GM18951 (cell line): ENCODE measurements at regions not wholly inside any gene's neighbourhood (a gene's known extent, or its start where the extent isn't known, plus 50 kb on each side); places are given as distances from the start of the nearest gene placed in this dataset.

Source experiments
- POLR2A ChIP-seq: IDR thresholded peaks from 4 replicates; pipeline ENCODE4 v1.6.1; 2011; ENCODE audit warnings: mild to moderate bottlenecking; ENCODE audit not compliant: insufficient read length, insufficient read depth; ENCODE audit errors: extremely low read depth
- in situ Hi-C: fragments of 300-500 bp; cut with MboI; formaldehyde crosslinking; loops from one replicate; pipeline ENCODE4 v1.12.0; 2022; ENCODE audit warnings: low sequenced_read_pairs, mixed read lengths, inconsistent platforms; ENCODE audit not compliant: unreplicated experiment

GRCh38 chr20:22815603-22816315, 219.4 kb upstream of the SSTR4 start:
- in situ Hi-C loops, result no loop called here
- no peak for TF ChIP-seq POLR2A

- in situ Hi-C loops, result no loop called here
- TF ChIP-seq POLR2A, result no peak
These were observed 216.5 kb upstream of the SSTR4 start for GRCh38 chr20:22818636-22819035.

- in situ Hi-C loops, result no loop called here
These were observed 216.0 kb upstream of the SSTR4 start for GRCh38 chr20:22819112-22819511.

GRCh38 chr20:22819784-22820183, 215.3 kb upstream of the SSTR4 start:
- no peak for TF ChIP-seq POLR2A
- in situ Hi-C loops, result no loop called here

More at GRCh38 chr20:22819112-22819511, 216.0 kb upstream of the SSTR4 start:
- TF ChIP-seq POLR2A, result no peak

GRCh38 chr20:22821081-22821727, 213.9 kb upstream of the SSTR4 start:
- in situ Hi-C loops, result no loop called here
- TF ChIP-seq POLR2A, result no peak

- in situ Hi-C loops, result no loop called here
These were observed 213.3 kb upstream of the SSTR4 start for GRCh38 chr20:22821796-22822195.

GRCh38 chr20:22823119-22823518, 212.0 kb upstream of the SSTR4 start:
- in situ Hi-C loops, result no loop called here
- TF ChIP-seq POLR2A, result no peak

More at GRCh38 chr20:22821796-22822195, 213.3 kb upstream of the SSTR4 start:
- TF ChIP-seq POLR2A, result no peak

GRCh38 chr20:22824077-22824476, 211.0 kb upstream of the SSTR4 start:
- in situ Hi-C loops, result no loop called here
- TF ChIP-seq POLR2A, result no peak

- in situ Hi-C loops, result no loop called here
- no peak for TF ChIP-seq POLR2A
These were observed 210.0 kb upstream of the SSTR4 start for GRCh38 chr20:22825076-22825475.

- in situ Hi-C loops, result no loop called here
- no peak for TF ChIP-seq POLR2A
These were observed 209.6 kb upstream of the SSTR4 start for GRCh38 chr20:22825546-22825945.

- in situ Hi-C loops, result no loop called here
These were observed 208.5 kb upstream of the SSTR4 start for GRCh38 chr20:22826306-22827230.

GRCh38 chr20:22827916-22828315, 207.2 kb upstream of the SSTR4 start:
- in situ Hi-C loops, result no loop called here
- TF ChIP-seq POLR2A, result no peak

More at GRCh38 chr20:22826306-22827230, 208.5 kb upstream of the SSTR4 start:
- no peak for TF ChIP-seq POLR2A

- in situ Hi-C loops, result no loop called here
- TF ChIP-seq POLR2A, result no peak
These were observed 205.8 kb upstream of the SSTR4 start for GRCh38 chr20:22829356-22829755.
